GM12864 (cell line): ENCODE measurements at regions not wholly inside any gene's neighbourhood (a gene's known extent, or its start where the extent isn't known, plus 50 kb on each side); places are given as distances from the start of the nearest gene placed in this dataset.

Experiments
- DNase-seq: peaks from one replicate; pipeline ENCODE4 v3.0.0-alpha.2; 2011; ENCODE audit warnings: low read depth
- H3K4me3 ChIP-seq: 2 replicates; pipeline ENCODE4 v1.5.1; 2011; ENCODE audit warnings: mild to moderate bottlenecking, low read depth, low read length, control low read depth
- TF ChIP-seq, protein P1 (sequence below): IDR thresholded peaks from 2 replicates; pipeline ENCODE4 v1.5.1; 2011; ENCODE audit warnings: low read depth, mild to moderate bottlenecking, moderate library complexity, low read length, control low read depth, inconsistent platforms; ENCODE audit errors: missing control alignments

DNA sequence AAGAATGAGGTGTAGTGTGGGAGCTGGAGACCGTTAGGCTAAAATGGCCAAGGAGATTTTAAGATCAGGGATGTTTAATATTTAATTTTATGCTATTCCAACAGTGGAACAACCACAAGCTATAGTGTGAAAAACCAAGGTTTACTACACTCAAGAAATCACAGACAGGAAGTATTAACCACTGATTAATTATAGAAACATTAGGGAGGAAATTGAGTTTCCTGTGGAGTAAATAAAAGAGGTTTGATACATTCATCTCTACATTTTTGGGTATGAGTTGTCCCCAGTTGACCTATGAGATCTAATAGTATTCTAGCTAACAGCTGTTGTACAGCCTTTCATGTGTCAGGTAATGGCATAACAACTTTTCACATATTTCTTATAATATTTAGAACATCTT, 103.7 kb upstream of the MPDZ start:
- TF ChIP-seq, protein P1, sequence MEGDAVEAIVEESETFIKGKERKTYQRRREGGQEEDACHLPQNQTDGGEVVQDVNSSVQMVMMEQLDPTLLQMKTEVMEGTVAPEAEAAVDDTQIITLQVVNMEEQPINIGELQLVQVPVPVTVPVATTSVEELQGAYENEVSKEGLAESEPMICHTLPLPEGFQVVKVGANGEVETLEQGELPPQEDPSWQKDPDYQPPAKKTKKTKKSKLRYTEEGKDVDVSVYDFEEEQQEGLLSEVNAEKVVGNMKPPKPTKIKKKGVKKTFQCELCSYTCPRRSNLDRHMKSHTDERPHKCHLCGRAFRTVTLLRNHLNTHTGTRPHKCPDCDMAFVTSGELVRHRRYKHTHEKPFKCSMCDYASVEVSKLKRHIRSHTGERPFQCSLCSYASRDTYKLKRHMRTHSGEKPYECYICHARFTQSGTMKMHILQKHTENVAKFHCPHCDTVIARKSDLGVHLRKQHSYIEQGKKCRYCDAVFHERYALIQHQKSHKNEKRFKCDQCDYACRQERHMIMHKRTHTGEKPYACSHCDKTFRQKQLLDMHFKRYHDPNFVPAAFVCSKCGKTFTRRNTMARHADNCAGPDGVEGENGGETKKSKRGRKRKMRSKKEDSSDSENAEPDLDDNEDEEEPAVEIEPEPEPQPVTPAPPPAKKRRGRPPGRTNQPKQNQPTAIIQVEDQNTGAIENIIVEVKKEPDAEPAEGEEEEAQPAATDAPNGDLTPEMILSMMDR, result no peak
- DNase-seq, result no peak
- H3K4me3 ChIP-seq, result no peak overlapping the region

DNA sequence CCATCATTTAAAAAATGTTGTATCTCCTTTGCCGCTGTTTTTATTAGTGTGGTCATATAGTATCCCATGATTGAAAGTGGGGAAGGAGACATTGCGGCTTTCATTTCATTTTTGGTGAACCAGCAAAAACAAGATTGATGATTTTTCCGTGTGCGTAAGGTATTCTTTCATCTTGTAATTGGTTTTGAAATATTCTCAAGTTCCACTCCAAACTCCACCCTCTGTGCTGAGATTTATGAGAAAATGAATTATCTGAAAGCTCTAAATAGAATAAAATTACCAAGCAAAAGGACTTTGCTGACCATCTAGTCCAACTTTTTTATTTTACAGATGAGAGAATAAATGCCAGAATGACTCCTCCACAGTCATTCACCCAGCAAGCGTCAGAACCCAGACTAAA, 103.1 kb upstream of the MPDZ start:
- no peak overlapping the region for H3K4me3 ChIP-seq
- TF ChIP-seq, protein P1, result no peak
- DNase-seq, result no peak

DNA sequence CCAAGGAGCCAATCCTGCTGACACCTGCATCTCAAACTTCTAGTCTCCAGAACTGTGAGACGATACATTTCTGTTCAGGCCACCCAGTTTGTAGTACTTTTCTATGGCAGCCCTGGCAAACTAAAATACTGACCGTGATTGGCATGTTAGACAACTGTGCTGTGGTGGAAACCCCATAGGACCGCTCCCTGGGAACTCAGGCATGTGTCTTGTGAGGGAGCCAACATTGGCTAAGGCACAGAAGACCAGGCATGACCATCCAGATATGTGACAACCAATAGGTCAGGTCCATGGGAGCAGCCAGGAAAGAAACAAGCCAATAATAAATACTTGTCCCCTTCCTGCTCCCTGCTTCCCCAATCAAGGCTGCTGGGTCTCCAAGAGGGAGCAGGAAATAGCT, 101.4 kb upstream of the MPDZ start:
- no peak for DNase-seq
- TF ChIP-seq, protein P1, result no peak
- H3K4me3 ChIP-seq, result no peak overlapping the region

DNA sequence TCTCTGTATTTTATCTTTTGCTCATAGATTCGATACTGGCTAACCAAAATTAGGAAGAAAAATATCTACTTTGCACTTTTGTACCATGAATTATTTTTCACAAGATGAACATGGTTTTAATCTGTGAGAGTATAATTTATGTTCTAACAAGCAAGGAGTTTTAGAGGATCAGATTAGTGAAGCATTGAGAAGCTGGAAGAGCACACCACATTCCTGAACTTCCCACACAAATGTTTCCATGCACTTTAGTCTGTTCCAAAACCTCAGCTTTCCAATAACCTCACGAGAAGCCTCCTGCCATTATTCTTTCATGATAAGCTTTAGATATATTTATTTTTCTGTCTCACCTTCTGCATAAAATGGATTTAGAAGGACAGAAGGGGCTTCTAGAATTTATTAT, 98.7 kb upstream of the MPDZ start:
- TF ChIP-seq, protein P1, result no peak
- DNase-seq, result no peak
- no peak overlapping the region for H3K4me3 ChIP-seq

DNA sequence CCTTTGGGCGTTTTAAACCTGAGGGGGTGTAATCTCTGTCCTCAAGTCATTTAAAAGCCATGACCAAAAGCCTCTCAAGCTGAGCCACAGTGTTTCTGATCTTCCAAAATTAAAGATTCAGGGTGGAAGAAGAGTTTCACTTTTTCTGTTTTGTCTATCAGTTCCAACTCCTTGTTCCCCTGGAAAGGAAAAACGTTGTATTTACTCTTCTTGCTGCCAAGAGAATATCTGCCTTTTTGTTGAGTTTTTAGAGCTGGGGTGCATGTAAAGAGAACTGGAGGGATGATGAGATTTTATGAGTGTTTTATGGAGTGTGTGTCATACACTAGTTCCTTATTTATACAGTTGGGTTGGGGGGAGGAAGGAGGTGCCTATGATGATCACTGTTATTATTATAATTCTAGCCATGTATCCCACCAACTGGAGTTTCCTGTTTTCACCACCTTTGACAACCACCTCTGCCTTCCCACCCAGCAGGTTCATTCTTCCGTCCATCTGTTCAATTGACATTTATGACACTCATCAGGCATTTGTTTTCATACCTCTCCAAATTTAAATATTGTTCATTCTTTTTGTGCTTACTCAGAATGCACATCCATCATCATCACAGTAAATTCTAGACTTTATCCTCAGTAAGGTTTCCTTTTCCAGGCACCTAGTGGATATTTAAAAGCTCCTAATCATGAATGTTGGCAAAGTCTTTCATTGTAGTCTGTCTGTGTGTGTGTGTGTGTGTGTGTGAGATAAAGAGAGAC, 97.9 kb upstream of the MPDZ start:
- no peak overlapping the region for H3K4me3 ChIP-seq
- TF ChIP-seq, protein P1, result no peak
- no peak for DNase-seq

DNA sequence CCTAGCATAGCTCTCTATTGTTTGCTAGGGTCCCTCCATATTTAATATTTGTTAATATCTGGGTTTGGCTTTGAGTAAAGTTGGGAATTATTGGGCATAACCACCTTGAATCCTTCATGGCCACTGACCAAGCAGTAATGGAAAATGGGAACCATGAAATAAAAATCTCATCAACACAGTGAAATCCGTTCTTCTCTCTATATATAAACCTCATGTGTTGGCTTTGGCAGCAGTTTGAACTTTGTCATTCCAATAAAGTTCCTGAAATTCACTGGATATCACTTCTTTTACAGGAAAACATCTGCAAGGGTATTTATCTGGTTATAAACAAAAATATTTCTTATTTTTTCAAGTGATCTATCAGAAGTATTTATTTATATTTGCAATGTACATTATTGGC, 93.0 kb upstream of the MPDZ start:
- DNase-seq, result no peak
- TF ChIP-seq, protein P1, result no peak
- no peak overlapping the region for H3K4me3 ChIP-seq

DNA sequence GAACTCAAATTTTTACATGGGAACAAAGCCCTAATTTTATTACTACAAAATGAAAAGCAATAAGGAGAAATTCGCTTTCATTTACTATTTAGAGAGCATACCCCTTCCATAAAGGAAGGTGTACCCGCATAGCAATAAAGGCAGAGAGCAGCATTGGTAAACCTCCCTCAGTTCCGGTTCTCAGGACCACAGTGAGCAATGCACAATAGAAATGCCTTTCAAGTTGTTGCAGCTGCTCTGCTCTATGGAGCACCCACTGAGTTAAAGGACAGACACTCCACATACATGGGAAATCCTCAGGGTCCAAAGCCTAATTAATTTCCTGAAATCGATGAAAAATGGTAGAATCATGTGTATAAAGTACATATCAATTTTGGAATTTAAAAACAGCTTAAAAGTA, 89.9 kb upstream of the MPDZ start:
- DNase-seq, result no peak
- H3K4me3 ChIP-seq, result no peak overlapping the region
- TF ChIP-seq, protein P1, result no peak
